ENCODE measurements at regions not wholly inside any gene's neighbourhood (a gene's known extent, or its start where the extent isn't known, plus 50 kb on each side); places are given as distances from the start of the nearest gene placed in this dataset.
"Not testable (repeated sequence)": the region's sequence is repeated elsewhere in the genome, so short reads cannot be mapped to it uniquely, and the experiment has no call there.

- Histone ChIP-seq H3K27me3 (ENCODE audit: control insufficient read depth in 1 of 2, insufficient read depth in 2 of 2, low read length in 2 of 2) (no peaks in the 10 kb centered on the region), H3K4me1 (ENCODE audit: control insufficient read depth in 2 of 2, insufficient read depth in 2 of 2, low read length in 1 of 2) (no peaks in the 10 kb centered on the region), H3K27ac (ENCODE audit: low read depth in 2 of 2, low read length in 1 of 2) (no peak overlapping the region), H3K36me3 (ENCODE audit: control insufficient read depth in 2 of 2, insufficient read depth in 2 of 2, low read length in 1 of 2) (no peaks in the 10 kb centered on the region), H3K9me3 (ENCODE audit: control insufficient read depth in 2 of 2, insufficient read depth in 1 of 2, low read depth in 1 of 2, low read length in 1 of 2) (no peaks in the 10 kb centered on the region), H3K4me3 (ENCODE audit: low read depth in 1 of 2, low read length in 2 of 2) (no peak overlapping the region)
- WGBS, 2 donors = 58 to 62% methylated on average over 6 of the region's 6 CpGs
Measured at GRCh38 chr21:34280389-34280795, 83.4 kb upstream of the KCNE2 start.

GRCh38 chr21:34280959-34281358 is 82.8 kb upstream of the KCNE2 start:
- WGBS, 2 donors = 74 to 83% methylated on average over 9 of the region's 9 CpGs
- Histone ChIP-seq H3K27ac (ENCODE audit: low read depth in 2 of 2, low read length in 1 of 2) (no peak overlapping the region), H3K4me3 (ENCODE audit: low read depth in 1 of 2, low read length in 2 of 2) (no peak overlapping the region), H3K27me3 (ENCODE audit: control insufficient read depth in 1 of 2, insufficient read depth in 2 of 2, low read length in 2 of 2) (no peaks in the 10 kb centered on the region), H3K9me3 (ENCODE audit: control insufficient read depth in 2 of 2, insufficient read depth in 1 of 2, low read depth in 1 of 2, low read length in 1 of 2) (no peaks in the 10 kb centered on the region), H3K36me3 (ENCODE audit: control insufficient read depth in 2 of 2, insufficient read depth in 2 of 2, low read length in 1 of 2) (no peaks in the 10 kb centered on the region), H3K4me1 (ENCODE audit: control insufficient read depth in 2 of 2, insufficient read depth in 2 of 2, low read length in 1 of 2) (no peaks in the 10 kb centered on the region)

GRCh38 chr21:34282223-34282622 is 81.6 kb upstream of the KCNE2 start:
- Histone ChIP-seq H3K9me3 (ENCODE audit: control insufficient read depth in 2 of 2, insufficient read depth in 1 of 2, low read depth in 1 of 2, low read length in 1 of 2) (no peaks in the 10 kb centered on the region), H3K4me1 (ENCODE audit: control insufficient read depth in 2 of 2, insufficient read depth in 2 of 2, low read length in 1 of 2) (no peaks in the 10 kb centered on the region), H3K4me3 (ENCODE audit: low read depth in 1 of 2, low read length in 2 of 2) (no peak overlapping the region), H3K36me3 (ENCODE audit: control insufficient read depth in 2 of 2, insufficient read depth in 2 of 2, low read length in 1 of 2) (no peaks in the 10 kb centered on the region), H3K27ac (ENCODE audit: low read depth in 2 of 2, low read length in 1 of 2) (no peak overlapping the region), H3K27me3 (ENCODE audit: control insufficient read depth in 1 of 2, insufficient read depth in 2 of 2, low read length in 2 of 2) (no peaks in the 10 kb centered on the region)
- WGBS, 2 donors = 71 to 72% methylated on average over 4 of the region's 4 CpGs

- WGBS, 2 donors = 63 to 66% methylated on average over 4 of the region's 4 CpGs
Measured at GRCh38 chr21:34284666-34285065, 79.1 kb upstream of the KCNE2 start.

GRCh38 chr21:34288042-34288441 is 75.8 kb upstream of the KCNE2 start:
- H3K4me3 ChIP-seq (ENCODE audit: low read depth in 1 of 2, low read length in 2 of 2) = not testable (repeated sequence)

More at GRCh38 chr21:34284666-34285065, 79.1 kb upstream of the KCNE2 start:
- no peaks in the 10 kb centered on the region for H3K36me3 ChIP-seq (ENCODE audit: control insufficient read depth in 2 of 2, insufficient read depth in 2 of 2, low read length in 1 of 2)
- H3K9me3 ChIP-seq (ENCODE audit: control insufficient read depth in 2 of 2, insufficient read depth in 1 of 2, low read depth in 1 of 2, low read length in 1 of 2) = peaks cover 0 to 4% of the 10 kb centered on the region in 2 donors
- no peak overlapping the region for H3K27ac ChIP-seq (ENCODE audit: low read depth in 2 of 2, low read length in 1 of 2)
- no peaks in the 10 kb centered on the region for H3K4me1 ChIP-seq (ENCODE audit: control insufficient read depth in 2 of 2, insufficient read depth in 2 of 2, low read length in 1 of 2)
- H3K27me3 ChIP-seq (ENCODE audit: control insufficient read depth in 1 of 2, insufficient read depth in 2 of 2, low read length in 2 of 2) = no peaks in the 10 kb centered on the region
- no peak overlapping the region for H3K4me3 ChIP-seq (ENCODE audit: low read depth in 1 of 2, low read length in 2 of 2)

GRCh38 chr21:34289856-34290255 is 74.0 kb upstream of the KCNE2 start:
- H3K36me3 ChIP-seq (ENCODE audit: control insufficient read depth in 2 of 2, insufficient read depth in 2 of 2, low read length in 1 of 2) = no peaks in the 10 kb centered on the region
- peaks cover 0 to 4% of the 10 kb centered on the region in 2 donors for H3K9me3 ChIP-seq (ENCODE audit: control insufficient read depth in 2 of 2, insufficient read depth in 1 of 2, low read depth in 1 of 2, low read length in 1 of 2)
- H3K27me3 ChIP-seq (ENCODE audit: control insufficient read depth in 1 of 2, insufficient read depth in 2 of 2, low read length in 2 of 2) = no peaks in the 10 kb centered on the region
- no peak overlapping the region for H3K4me3 ChIP-seq (ENCODE audit: low read depth in 1 of 2, low read length in 2 of 2)
- H3K4me1 ChIP-seq (ENCODE audit: control insufficient read depth in 2 of 2, insufficient read depth in 2 of 2, low read length in 1 of 2) = no peaks in the 10 kb centered on the region
- H3K27ac ChIP-seq (ENCODE audit: low read depth in 2 of 2, low read length in 1 of 2) = no peak overlapping the region
- 85 to 92% methylated on average over 1 of the region's 1 CpG for WGBS, 2 donors

More at GRCh38 chr21:34288042-34288441, 75.8 kb upstream of the KCNE2 start:
- H3K9me3 ChIP-seq (ENCODE audit: control insufficient read depth in 2 of 2, insufficient read depth in 1 of 2, low read depth in 1 of 2, low read length in 1 of 2); H3K27ac ChIP-seq (ENCODE audit: low read depth in 2 of 2, low read length in 1 of 2); H3K36me3 ChIP-seq (ENCODE audit: control insufficient read depth in 2 of 2, insufficient read depth in 2 of 2, low read length in 1 of 2); H3K4me1 ChIP-seq (ENCODE audit: control insufficient read depth in 2 of 2, insufficient read depth in 2 of 2, low read length in 1 of 2); H3K27me3 ChIP-seq (ENCODE audit: control insufficient read depth in 1 of 2, insufficient read depth in 2 of 2, low read length in 2 of 2): not testable (repeated sequence)

- peaks cover 0 to 2% of the 10 kb centered on the region in 2 donors for H3K9me3 ChIP-seq (ENCODE audit: control insufficient read depth in 2 of 2, insufficient read depth in 1 of 2, low read depth in 1 of 2, low read length in 1 of 2)
- H3K27ac ChIP-seq (ENCODE audit: low read depth in 2 of 2, low read length in 1 of 2) = no peak overlapping the region
- H3K36me3 ChIP-seq (ENCODE audit: control insufficient read depth in 2 of 2, insufficient read depth in 2 of 2, low read length in 1 of 2) = no peaks in the 10 kb centered on the region
- H3K27me3 ChIP-seq (ENCODE audit: control insufficient read depth in 1 of 2, insufficient read depth in 2 of 2, low read length in 2 of 2) = no peaks in the 10 kb centered on the region
- H3K4me1 ChIP-seq (ENCODE audit: control insufficient read depth in 2 of 2, insufficient read depth in 2 of 2, low read length in 1 of 2) = no peaks in the 10 kb centered on the region
- no peak overlapping the region for H3K4me3 ChIP-seq (ENCODE audit: low read depth in 1 of 2, low read length in 2 of 2)
- WGBS, 2 donors = 86 to 88% methylated on average over 2 of the region's 2 CpGs
Measured at GRCh38 chr21:34296878-34297277, 66.9 kb upstream of the KCNE2 start.

GRCh38 chr21:34298534-34299167 is 65.2 kb upstream of the KCNE2 start:
- Histone ChIP-seq H3K27me3 (ENCODE audit: control insufficient read depth in 1 of 2, insufficient read depth in 2 of 2, low read length in 2 of 2) (no peaks in the 10 kb centered on the region), H3K4me3 (ENCODE audit: low read depth in 1 of 2, low read length in 2 of 2) (no peak overlapping the region), H3K36me3 (ENCODE audit: control insufficient read depth in 2 of 2, insufficient read depth in 2 of 2, low read length in 1 of 2) (no peaks in the 10 kb centered on the region), H3K4me1 (ENCODE audit: control insufficient read depth in 2 of 2, insufficient read depth in 2 of 2, low read length in 1 of 2) (no peaks in the 10 kb centered on the region), H3K9me3 (ENCODE audit: control insufficient read depth in 2 of 2, insufficient read depth in 1 of 2, low read depth in 1 of 2, low read length in 1 of 2) (peaks cover 0 to 2% of the 10 kb centered on the region in 2 donors), H3K27ac (ENCODE audit: low read depth in 2 of 2, low read length in 1 of 2) (no peak overlapping the region)
- 73 to 84% methylated on average over 3 of the region's 3 CpGs for WGBS, 2 donors

GRCh38 chr21:34299168-34299539 is 64.7 kb upstream of the KCNE2 start:
- H3K27me3 ChIP-seq (ENCODE audit: control insufficient read depth in 1 of 2, insufficient read depth in 2 of 2, low read length in 2 of 2) = no peaks in the 10 kb centered on the region
- H3K9me3 ChIP-seq (ENCODE audit: control insufficient read depth in 2 of 2, insufficient read depth in 1 of 2, low read depth in 1 of 2, low read length in 1 of 2) = peaks cover 0 to 2% of the 10 kb centered on the region in 2 donors
- WGBS, 2 donors = 74% methylated on average over 2 of the region's 2 CpGs

GRCh38 chr21:34302521-34302920 is 61.3 kb upstream of the KCNE2 start:
- 84 to 86% methylated on average over 6 of the region's 6 CpGs for WGBS, 2 donors
- no peak overlapping the region for H3K4me3 ChIP-seq (ENCODE audit: low read depth in 1 of 2, low read length in 2 of 2)
- H3K27me3 ChIP-seq (ENCODE audit: control insufficient read depth in 1 of 2, insufficient read depth in 2 of 2, low read length in 2 of 2) = no peaks in the 10 kb centered on the region
- peaks cover 0 to 2% of the 10 kb centered on the region in 2 donors for H3K9me3 ChIP-seq (ENCODE audit: control insufficient read depth in 2 of 2, insufficient read depth in 1 of 2, low read depth in 1 of 2, low read length in 1 of 2)
- no peaks in the 10 kb centered on the region for H3K36me3 ChIP-seq (ENCODE audit: control insufficient read depth in 2 of 2, insufficient read depth in 2 of 2, low read length in 1 of 2)
- H3K27ac ChIP-seq (ENCODE audit: low read depth in 2 of 2, low read length in 1 of 2) = no peak overlapping the region
- H3K4me1 ChIP-seq (ENCODE audit: control insufficient read depth in 2 of 2, insufficient read depth in 2 of 2, low read length in 1 of 2) = peaks cover 4% of the 10 kb centered on the region in 2 donors

More at GRCh38 chr21:34299168-34299539, 64.7 kb upstream of the KCNE2 start:
- no peak overlapping the region for H3K4me3 ChIP-seq (ENCODE audit: low read depth in 1 of 2, low read length in 2 of 2)
- H3K36me3 ChIP-seq (ENCODE audit: control insufficient read depth in 2 of 2, insufficient read depth in 2 of 2, low read length in 1 of 2) = no peaks in the 10 kb centered on the region
- no peak overlapping the region for H3K27ac ChIP-seq (ENCODE audit: low read depth in 2 of 2, low read length in 1 of 2)
- H3K4me1 ChIP-seq (ENCODE audit: control insufficient read depth in 2 of 2, insufficient read depth in 2 of 2, low read length in 1 of 2) = no peaks in the 10 kb centered on the region
